Vagina (tissue), 2 donors: ENCODE measurements at regions not wholly inside any gene's neighbourhood (a gene's known extent, or its start where the extent isn't known, plus 50 kb on each side); places are given as distances from the start of the nearest gene placed in this dataset.

Source experiments
- POLR2A ChIP-seq, 2 donors: fragments of 450-650 bp; IDR thresholded peaks; one replicate each; pipeline ENCODE4 v1.6.1; 2017; ENCODE audit warnings: antibody characterized with exemption in 2 of 2, mild to moderate bottlenecking in 2 of 2, moderate library complexity in 2 of 2
- POLR2AphosphoS5 ChIP-seq, 2 donors: sonication (generic); formaldehyde crosslinking; IDR thresholded peaks; one replicate each; pipeline ENCODE4 v1.9.0; 2017; ENCODE audit warnings: antibody characterized with exemption in 2 of 2, mild to moderate bottlenecking in 2 of 2, low read depth in 1 of 2; ENCODE audit not compliant: insufficient read depth in 1 of 2
- TF ChIP-seq, protein P1 (sequence below), 3 experiments: fragments of 450-650 bp in 2 of 3; fragments of 200-600 bp in 1 of 3; sonication (generic) in 1 of 3; IDR thresholded peaks; one replicate each; pipeline ENCODE4 v1.5.1; 2017 to 2019; ENCODE audit warnings: antibody characterized with exemption in 3 of 3, mild to moderate bottlenecking in 2 of 3, moderate library complexity in 2 of 3

DNA sequence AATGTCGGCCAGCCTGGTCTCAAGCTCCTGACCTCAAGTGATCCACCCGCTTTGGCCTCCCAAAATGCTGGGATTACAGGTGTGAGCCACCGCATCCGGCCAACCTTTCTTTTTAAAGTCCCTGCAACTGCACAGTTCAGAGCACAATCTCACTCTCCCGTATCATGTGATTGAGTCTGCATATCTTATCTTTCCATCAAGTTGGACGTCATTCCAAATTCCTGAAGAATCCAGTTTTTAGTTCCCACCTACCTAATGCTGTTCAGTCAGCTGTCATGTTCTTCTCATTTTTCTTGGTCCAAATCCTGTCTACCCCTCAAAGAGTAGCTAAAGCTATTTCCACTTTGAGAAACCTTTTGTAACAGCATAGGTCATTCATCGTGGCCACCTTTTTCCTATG, 110.8 kb upstream of the FBXO11 start:
- TF ChIP-seq, protein P1, sequence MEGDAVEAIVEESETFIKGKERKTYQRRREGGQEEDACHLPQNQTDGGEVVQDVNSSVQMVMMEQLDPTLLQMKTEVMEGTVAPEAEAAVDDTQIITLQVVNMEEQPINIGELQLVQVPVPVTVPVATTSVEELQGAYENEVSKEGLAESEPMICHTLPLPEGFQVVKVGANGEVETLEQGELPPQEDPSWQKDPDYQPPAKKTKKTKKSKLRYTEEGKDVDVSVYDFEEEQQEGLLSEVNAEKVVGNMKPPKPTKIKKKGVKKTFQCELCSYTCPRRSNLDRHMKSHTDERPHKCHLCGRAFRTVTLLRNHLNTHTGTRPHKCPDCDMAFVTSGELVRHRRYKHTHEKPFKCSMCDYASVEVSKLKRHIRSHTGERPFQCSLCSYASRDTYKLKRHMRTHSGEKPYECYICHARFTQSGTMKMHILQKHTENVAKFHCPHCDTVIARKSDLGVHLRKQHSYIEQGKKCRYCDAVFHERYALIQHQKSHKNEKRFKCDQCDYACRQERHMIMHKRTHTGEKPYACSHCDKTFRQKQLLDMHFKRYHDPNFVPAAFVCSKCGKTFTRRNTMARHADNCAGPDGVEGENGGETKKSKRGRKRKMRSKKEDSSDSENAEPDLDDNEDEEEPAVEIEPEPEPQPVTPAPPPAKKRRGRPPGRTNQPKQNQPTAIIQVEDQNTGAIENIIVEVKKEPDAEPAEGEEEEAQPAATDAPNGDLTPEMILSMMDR (IDR thresholded peaks at IDR 0.05): no peak
- TF ChIP-seq POLR2A (IDR thresholded peaks at IDR 0.05) (no peak), POLR2AphosphoS5 (IDR thresholded peaks at IDR 0.05; ENCODE audit: insufficient read depth in 1 of 2, low read depth in 1 of 2) (no peak)
